H9 (cell line): ENCODE measurements at regions not wholly inside any gene's neighbourhood (a gene's known extent, or its start where the extent isn't known, plus 50 kb on each side); places are given as distances from the start of the nearest gene placed in this dataset.

Source experiments
- DNase-seq: peaks from one replicate; pipeline ENCODE4 v3.0.0-alpha.2; 2017
- H2AFZ ChIP-seq: one replicate; pipeline ENCODE4 v1.6.1; 2013; ENCODE audit warnings: mild to moderate bottlenecking, low read length, control low read depth, moderate library complexity
- H2AK5ac ChIP-seq: 2 replicates; pipeline ENCODE4 v1.6.1; 2013; ENCODE audit warnings: low read length, control low read depth, mixed read lengths; ENCODE audit not compliant: insufficient read length
- H2BK120ac ChIP-seq: one replicate; pipeline ENCODE4 v1.6.1; 2013; ENCODE audit warnings: low read depth, mild to moderate bottlenecking, low read length, control low read depth, inconsistent platforms; ENCODE audit not compliant: poor library complexity, severe bottlenecking
- H2BK12ac ChIP-seq: 2 replicates; pipeline ENCODE4 v1.6.1; 2013; ENCODE audit warnings: low read length, control low read depth, mixed read lengths, low read depth; ENCODE audit not compliant: insufficient read length
- H2BK15ac ChIP-seq: 2 replicates; pipeline ENCODE4 v1.6.1; 2013; ENCODE audit warnings: low read depth, low read length, control low read depth
- H2BK20ac ChIP-seq: one replicate; pipeline ENCODE4 v1.6.1; 2013; ENCODE audit warnings: low read depth, mild to moderate bottlenecking, low read length, control low read depth, inconsistent platforms; ENCODE audit not compliant: poor library complexity, severe bottlenecking
- H2BK5ac ChIP-seq: 2 replicates; pipeline ENCODE4 v1.6.1; 2013; ENCODE audit warnings: low read length, control low read depth, mixed read lengths; ENCODE audit not compliant: insufficient read length
- H3K14ac ChIP-seq: 2 replicates; pipeline ENCODE4 v1.6.1; 2013; ENCODE audit warnings: low read length, control low read depth; ENCODE audit not compliant: insufficient read depth
- H3K18ac ChIP-seq: 2 replicates; pipeline ENCODE4 v1.6.1; 2013; ENCODE audit warnings: low read depth, mild to moderate bottlenecking, mixed read lengths, low read length, control low read depth; ENCODE audit not compliant: insufficient read length
- H3K23ac ChIP-seq: 2 replicates; pipeline ENCODE4 v1.6.1; 2013; ENCODE audit warnings: low read length, control low read depth, mixed read lengths, low read depth; ENCODE audit not compliant: insufficient read length
- H3K23me2 ChIP-seq: 2 replicates; pipeline ENCODE4 v1.6.1; 2013; ENCODE audit warnings: low read depth, mild to moderate bottlenecking, mixed read lengths, low read length, control low read depth; ENCODE audit not compliant: insufficient read length, poor library complexity, severe bottlenecking
- H3K27ac ChIP-seq: 2 replicates; pipeline ENCODE4 v1.5.1; 2013; ENCODE audit warnings: low read length, control low read depth, mixed read lengths, low read depth; ENCODE audit not compliant: insufficient read length
- H3K27me3 ChIP-seq: 2 replicates; pipeline ENCODE4 v1.6.1; 2013; ENCODE audit warnings: low read length, control low read depth, inconsistent platforms; ENCODE audit not compliant: insufficient read depth
- H3K4ac ChIP-seq: 2 replicates; pipeline ENCODE4 v1.6.1; 2013; ENCODE audit warnings: low read depth, mild to moderate bottlenecking, control low read depth, inconsistent platforms, low read length, moderate library complexity
- H3K4me1 ChIP-seq: 2 replicates; pipeline ENCODE4 v1.6.1; 2013; ENCODE audit warnings: low read length, control low read depth, inconsistent platforms; ENCODE audit not compliant: insufficient read depth
- H3K4me2 ChIP-seq: 2 replicates; pipeline ENCODE4 v1.6.1; 2013; ENCODE audit warnings: low read length, control low read depth, mixed read lengths; ENCODE audit not compliant: insufficient read length, insufficient read depth
- H3K56ac ChIP-seq: 2 replicates; pipeline ENCODE4 v1.6.1; 2013; ENCODE audit warnings: low read depth, mild to moderate bottlenecking, mixed read lengths, low read length, control low read depth; ENCODE audit not compliant: insufficient read length
- H3K79me1 ChIP-seq: 2 replicates; pipeline ENCODE4 v1.6.1; 2013; ENCODE audit warnings: low read depth, mild to moderate bottlenecking, moderate library complexity, low read length, control low read depth, inconsistent platforms; ENCODE audit not compliant: insufficient read depth, poor library complexity, severe bottlenecking
- H3K79me2 ChIP-seq: 2 replicates; pipeline ENCODE4 v1.6.1; 2013; ENCODE audit warnings: low read length, control low read depth, inconsistent platforms; ENCODE audit not compliant: insufficient read depth
- H3K9ac ChIP-seq: 2 replicates; pipeline ENCODE4 v1.6.1; 2013; ENCODE audit warnings: low read length, control low read depth, mixed read lengths; ENCODE audit not compliant: insufficient read length; ENCODE audit errors: extremely low read depth
- H3K9me3 ChIP-seq: one replicate; pipeline ENCODE4 v1.6.1; 2013; ENCODE audit warnings: low read depth, low read length, inconsistent platforms; ENCODE audit not compliant: control insufficient read depth
- H3T11ph ChIP-seq: one replicate; pipeline ENCODE4 v1.6.1; 2013; ENCODE audit warnings: mild to moderate bottlenecking, low read length, control low read depth, inconsistent platforms
- H4K20me1 ChIP-seq: one replicate; pipeline ENCODE4 v1.6.1; 2013; ENCODE audit not compliant: control insufficient read depth, insufficient read length, insufficient read depth
- H4K5ac ChIP-seq: 2 replicates; pipeline ENCODE4 v1.6.1; 2013; ENCODE audit warnings: low read depth, mild to moderate bottlenecking, mixed read lengths, low read length, control low read depth; ENCODE audit not compliant: insufficient read length
- H4K8ac ChIP-seq: replicated peaks from 2 replicates; pipeline ENCODE4 v1.6.1; 2013; ENCODE audit warnings: low read length, control low read depth, mixed read lengths, low read depth; ENCODE audit not compliant: insufficient read length
- H4K91ac ChIP-seq: 2 replicates; pipeline ENCODE4 v1.6.1; 2013; ENCODE audit warnings: low read depth, mild to moderate bottlenecking, moderate library complexity, mixed read lengths, low read length, control low read depth; ENCODE audit not compliant: insufficient read length
- H3K27ac Mint-ChIP-seq, 3 experiments: 2 replicates in 2 of 3; 3 replicates in 1 of 3; pipeline ENCODE4 v1.8.0; 2020 to 2021; ENCODE audit warnings: mixed read lengths in 3 of 3, mild to moderate bottlenecking in 1 of 3, moderate library complexity in 1 of 3
- H3K27me3 Mint-ChIP-seq: 2 replicates; pipeline ENCODE4 v1.8.0; 2021; ENCODE audit warnings: low read depth, mild to moderate bottlenecking, moderate library complexity, mixed read lengths
- H3K36me3 Mint-ChIP-seq, 3 experiments: 2 replicates in 2 of 3; 3 replicates in 1 of 3; pipeline ENCODE4 v1.8.0; 2020 to 2021; ENCODE audit warnings: low read depth in 3 of 3, mixed read lengths in 3 of 3; ENCODE audit not compliant: insufficient read depth in 1 of 3
- H3K4me1 Mint-ChIP-seq, 2 experiments: 2 replicates each; pipeline ENCODE4 v1.8.0; 2020; ENCODE audit warnings: mixed read lengths in 2 of 2
- H3K4me3 Mint-ChIP-seq, 2 experiments: 2 replicates in 1 of 2; 3 replicates in 1 of 2; pipeline ENCODE4 v1.8.0; 2020 to 2021; ENCODE audit warnings: mild to moderate bottlenecking in 2 of 2, mixed read lengths in 2 of 2, moderate library complexity in 1 of 2
- H3K9me3 Mint-ChIP-seq, 2 experiments: 2 replicates in 1 of 2; 3 replicates in 1 of 2; pipeline ENCODE4 v1.8.0; 2020; ENCODE audit warnings: mild to moderate bottlenecking in 2 of 2, mixed read lengths in 2 of 2, moderate library complexity in 1 of 2
- WGBS: extraction: QIAGEN DNeasy Blood & Tissue Kit; methylation state at CpG from one replicate; pipeline ENCODE4 v1.1.7; 2013; ENCODE audit warnings: missing lambda C conversion rate, low lambda C conversion rate, mixed read lengths; ENCODE audit not compliant: insufficient read length; ENCODE audit errors: extremely low coverage; 5-methylcytosine and 5-hydroxymethylcytosine counted together
- TF ChIP-seq, protein P1 (sequence below): fragments of 200-600 bp; sonication (generic); conservative IDR thresholded peaks from 3 replicates; pipeline ENCODE4 v1.8.0; 2021; ENCODE audit warnings: antibody characterized with exemption, mild to moderate bottlenecking

DNA sequence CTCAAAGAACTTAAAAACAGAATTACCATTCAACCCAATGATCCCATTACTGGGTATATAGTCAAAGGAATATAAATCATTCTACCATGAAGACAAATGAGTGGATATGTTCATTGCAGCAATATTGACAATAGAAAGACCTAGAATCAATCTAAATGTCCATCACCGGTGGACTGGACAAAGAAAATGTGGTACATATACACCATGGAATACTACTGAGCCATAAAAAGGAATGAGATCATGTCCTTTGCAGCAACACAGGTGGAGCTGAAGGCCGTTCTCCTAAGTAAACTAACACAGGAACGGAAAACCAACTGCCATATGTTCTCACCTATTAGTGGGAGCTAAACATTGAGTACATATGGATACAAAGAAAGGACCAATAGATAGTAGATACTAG is 576.7 kb upstream of the CITED2 start:
- Histone ChIP-seq H3K79me2 (no peaks in the 10 kb centered on the region), H3K14ac (no peak overlapping the region), H3K23ac (no peak overlapping the region), H3K9me3 (no peaks in the 10 kb centered on the region), H2BK12ac (no peak overlapping the region), H4K20me1 (no peaks in the 10 kb centered on the region), H2AFZ (no peak overlapping the region), H4K91ac (no peak overlapping the region), H3K4me1 (no peaks in the 10 kb centered on the region), H3K18ac (no peak overlapping the region), H2BK15ac (no peak overlapping the region), H2BK20ac (no peak overlapping the region), H2AK5ac (no peak overlapping the region), H3T11ph (no peak overlapping the region), H3K23me2 (no peaks in the 10 kb centered on the region), H3K9ac (no peak overlapping the region), H4K8ac (no peak overlapping the region), H3K4me2 (no peak overlapping the region), H3K56ac (no peak overlapping the region), H2BK120ac (no peak overlapping the region), H2BK5ac (no peak overlapping the region), H3K27me3 (no peaks in the 10 kb centered on the region), H4K5ac (no peak overlapping the region), H3K27ac (no peak overlapping the region), H3K79me1 (no peaks in the 10 kb centered on the region), H3K4ac (no peak overlapping the region)
- Mint-ChIP-seq H3K27me3 (no peaks in the 10 kb centered on the region), H3K36me3 (peaks cover 2 to 41% (median 7%) of the 10 kb centered on the region in 3 experiments; a peak in 6 of 7 replicates), H3K9me3 (peaks cover 20 to 25% of the 10 kb centered on the region in 2 experiments), H3K27ac (no peak overlapping the region), H3K4me3 (no peak overlapping the region), H3K4me1 (no peaks in the 10 kb centered on the region)
- no CpG with 5 or more reads among the region's 3 CpGs for WGBS
- TF ChIP-seq, protein P1, sequence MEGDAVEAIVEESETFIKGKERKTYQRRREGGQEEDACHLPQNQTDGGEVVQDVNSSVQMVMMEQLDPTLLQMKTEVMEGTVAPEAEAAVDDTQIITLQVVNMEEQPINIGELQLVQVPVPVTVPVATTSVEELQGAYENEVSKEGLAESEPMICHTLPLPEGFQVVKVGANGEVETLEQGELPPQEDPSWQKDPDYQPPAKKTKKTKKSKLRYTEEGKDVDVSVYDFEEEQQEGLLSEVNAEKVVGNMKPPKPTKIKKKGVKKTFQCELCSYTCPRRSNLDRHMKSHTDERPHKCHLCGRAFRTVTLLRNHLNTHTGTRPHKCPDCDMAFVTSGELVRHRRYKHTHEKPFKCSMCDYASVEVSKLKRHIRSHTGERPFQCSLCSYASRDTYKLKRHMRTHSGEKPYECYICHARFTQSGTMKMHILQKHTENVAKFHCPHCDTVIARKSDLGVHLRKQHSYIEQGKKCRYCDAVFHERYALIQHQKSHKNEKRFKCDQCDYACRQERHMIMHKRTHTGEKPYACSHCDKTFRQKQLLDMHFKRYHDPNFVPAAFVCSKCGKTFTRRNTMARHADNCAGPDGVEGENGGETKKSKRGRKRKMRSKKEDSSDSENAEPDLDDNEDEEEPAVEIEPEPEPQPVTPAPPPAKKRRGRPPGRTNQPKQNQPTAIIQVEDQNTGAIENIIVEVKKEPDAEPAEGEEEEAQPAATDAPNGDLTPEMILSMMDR: no peak
- no peak for DNase-seq
